ENCODE measurements at regions not wholly inside any gene's neighbourhood (a gene's known extent, or its start where the extent isn't known, plus 50 kb on each side); places are given as distances from the start of the nearest gene placed in this dataset.

DNA sequence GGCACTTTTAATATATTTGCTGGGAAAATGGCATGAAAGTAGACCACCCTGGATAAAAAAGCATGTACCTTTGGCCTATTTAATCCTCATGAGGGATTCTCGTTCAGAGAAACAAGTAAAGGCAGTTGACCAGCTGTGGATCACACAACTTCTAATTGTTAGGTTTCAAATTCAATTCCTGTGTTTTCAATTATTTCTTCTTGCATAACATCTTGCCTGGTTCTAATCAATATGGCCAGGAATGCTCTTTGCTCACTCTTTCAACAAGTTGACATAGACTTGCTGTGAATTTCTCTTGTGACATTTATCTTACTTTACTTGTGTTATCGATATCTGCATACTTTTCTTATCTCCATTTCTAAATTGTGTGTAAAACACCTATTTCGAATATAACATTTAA, 211.8 kb downstream of the SLC7A11 start:
- no peak overlapping the region for H4K8ac ChIP-seq (ENCODE audit: low read depth, low read length)
- no peak overlapping the region for H2BK5ac ChIP-seq (ENCODE audit: low read length)
- no peak overlapping the region for H3K23ac ChIP-seq (ENCODE audit: low read depth, low read length, poor library complexity)
- H3K79me1 ChIP-seq (ENCODE audit: low read depth, low read length) = no peaks in the 10 kb centered on the region
- no peak overlapping the region for H3K4me3 ChIP-seq (ENCODE audit: low read length in 2 of 2)
- H3K4me2 ChIP-seq (ENCODE audit: insufficient read depth, low read length, poor library complexity, severe bottlenecking) = no peak overlapping the region
- DNase-seq (ENCODE audit: low spot score) = no peak
- 100% methylated on average over 1 of the region's 3 CpGs; no CpG with 5 or more reads in 1 of the 2 donors for WGBS, 2 donors (ENCODE audit: extremely low coverage in 2 of 2, insufficient read length in 2 of 2, insufficient replicate concordance in 1 of 2)
- no peak overlapping the region for H2AK5ac ChIP-seq (ENCODE audit: low read depth, low read length)
- no peak overlapping the region for H3K9ac ChIP-seq (ENCODE audit: low read depth, low read length, poor library complexity)
- H3K27me3 ChIP-seq (ENCODE audit: control insufficient read depth in 3 of 3, insufficient read depth in 3 of 3, low read depth in 1 of 3, low read length in 3 of 3) = no peaks in the 10 kb centered on the region
- no peaks in the 10 kb centered on the region for H3K36me3 ChIP-seq (replicated peaks in 1 of 2; ENCODE audit: control insufficient read depth in 2 of 2, insufficient read depth in 2 of 2, low read length in 2 of 2)
- no peak overlapping the region for H2BK15ac ChIP-seq (ENCODE audit: low read length)
- H3K9me3 ChIP-seq (replicated peaks in 1 of 2; ENCODE audit: control insufficient read depth in 2 of 2, insufficient read depth in 1 of 2, low read depth in 1 of 2, low read length in 2 of 2) = no peaks in the 10 kb centered on the region
- H2BK120ac ChIP-seq (ENCODE audit: low read depth, low read length) = no peak overlapping the region
- H3K4me1 ChIP-seq (ENCODE audit: control insufficient read depth in 2 of 2, insufficient read depth in 1 of 2, low read depth in 1 of 2, low read length in 2 of 2) = no peaks in the 10 kb centered on the region
- no peak overlapping the region for H3K14ac ChIP-seq (ENCODE audit: low read length)
- no peak overlapping the region for H3K18ac ChIP-seq (ENCODE audit: low read length)
- no peak overlapping the region for H2AFZ ChIP-seq (ENCODE audit: low read length)
- no peak overlapping the region for H3K4ac ChIP-seq (ENCODE audit: low read length)
- H3K27ac ChIP-seq (replicated peaks; ENCODE audit: low read length) = no peak overlapping the region
- H4K91ac ChIP-seq (ENCODE audit: low read depth, low read length, poor library complexity) = no peak overlapping the region
- H2BK12ac ChIP-seq (ENCODE audit: low read length) = no peak overlapping the region

GRCh38 chr4:138028923-138029322, 213.2 kb downstream of the SLC7A11 start:
- Histone ChIP-seq H3K14ac (ENCODE audit: low read length) (no peak overlapping the region), H2BK15ac (ENCODE audit: low read length) (no peak overlapping the region), H2BK12ac (ENCODE audit: low read length) (no peak overlapping the region), H4K91ac (ENCODE audit: low read depth, low read length, poor library complexity) (no peak overlapping the region), H2BK120ac (ENCODE audit: low read depth, low read length) (no peak overlapping the region), H3K9me3 (replicated peaks in 1 of 2; ENCODE audit: control insufficient read depth in 2 of 2, insufficient read depth in 1 of 2, low read depth in 1 of 2, low read length in 2 of 2) (no peaks in the 10 kb centered on the region), H3K18ac (ENCODE audit: low read length) (no peak overlapping the region), H2BK5ac (ENCODE audit: low read length) (no peak overlapping the region), H2AFZ (ENCODE audit: low read length) (no peak overlapping the region), H3K36me3 (replicated peaks in 1 of 2; ENCODE audit: control insufficient read depth in 2 of 2, insufficient read depth in 2 of 2, low read length in 2 of 2) (no peaks in the 10 kb centered on the region), H3K4me1 (ENCODE audit: control insufficient read depth in 2 of 2, insufficient read depth in 1 of 2, low read depth in 1 of 2, low read length in 2 of 2) (no peaks in the 10 kb centered on the region), H4K8ac (ENCODE audit: low read depth, low read length) (no peak overlapping the region), H2AK5ac (ENCODE audit: low read depth, low read length) (no peak overlapping the region), H3K4me3 (ENCODE audit: low read length in 2 of 2) (no peak overlapping the region), H3K9ac (ENCODE audit: low read depth, low read length, poor library complexity) (no peak overlapping the region), H3K27me3 (ENCODE audit: control insufficient read depth in 3 of 3, insufficient read depth in 3 of 3, low read depth in 1 of 3, low read length in 3 of 3) (no peaks in the 10 kb centered on the region), H3K27ac (replicated peaks; ENCODE audit: low read length) (no peak overlapping the region), H3K4ac (ENCODE audit: low read length) (no peak overlapping the region), H3K4me2 (ENCODE audit: insufficient read depth, low read length, poor library complexity, severe bottlenecking) (no peak overlapping the region), H3K23ac (ENCODE audit: low read depth, low read length, poor library complexity) (no peak overlapping the region), H3K79me1 (ENCODE audit: low read depth, low read length) (no peaks in the 10 kb centered on the region)
- no CpG with 5 or more reads among the region's 1 CpG for WGBS, 2 donors (ENCODE audit: extremely low coverage in 2 of 2, insufficient read length in 2 of 2, insufficient replicate concordance in 1 of 2)
- DNase-seq (ENCODE audit: low spot score) = no peak

- H3K18ac ChIP-seq (ENCODE audit: low read length) = no peak overlapping the region
- H3K9ac ChIP-seq (ENCODE audit: low read depth, low read length, poor library complexity) = no peak overlapping the region
- no peak overlapping the region for H2AK5ac ChIP-seq (ENCODE audit: low read depth, low read length)
- H3K4me2 ChIP-seq (ENCODE audit: insufficient read depth, low read length, poor library complexity, severe bottlenecking) = no peak overlapping the region
- H3K9me3 ChIP-seq (replicated peaks in 1 of 2; ENCODE audit: control insufficient read depth in 2 of 2, insufficient read depth in 1 of 2, low read depth in 1 of 2, low read length in 2 of 2) = peaks cover 0 to 5% of the 10 kb centered on the region in 2 donors
- H3K4me3 ChIP-seq (ENCODE audit: low read length in 2 of 2) = no peak overlapping the region
- no peak overlapping the region for H3K4ac ChIP-seq (ENCODE audit: low read length)
- H2BK15ac ChIP-seq (ENCODE audit: low read length) = no peak overlapping the region
- no peak overlapping the region for H3K23ac ChIP-seq (ENCODE audit: low read depth, low read length, poor library complexity)
- no peak for DNase-seq (ENCODE audit: low spot score)
- peaks cover 0 to 2% of the 10 kb centered on the region in 2 donors for H3K4me1 ChIP-seq (ENCODE audit: control insufficient read depth in 2 of 2, insufficient read depth in 1 of 2, low read depth in 1 of 2, low read length in 2 of 2)
- H2BK120ac ChIP-seq (ENCODE audit: low read depth, low read length) = no peak overlapping the region
- no CpG with 5 or more reads among the region's 3 CpGs for WGBS, 2 donors (ENCODE audit: extremely low coverage in 2 of 2, insufficient read length in 2 of 2, insufficient replicate concordance in 1 of 2)
- H4K91ac ChIP-seq (ENCODE audit: low read depth, low read length, poor library complexity) = no peak overlapping the region
- no peak overlapping the region for H2BK12ac ChIP-seq (ENCODE audit: low read length)
- no peak overlapping the region for H3K14ac ChIP-seq (ENCODE audit: low read length)
- H2AFZ ChIP-seq (ENCODE audit: low read length) = no peak overlapping the region
- no peak overlapping the region for H3K27ac ChIP-seq (replicated peaks; ENCODE audit: low read length)
- H4K8ac ChIP-seq (ENCODE audit: low read depth, low read length) = no peak overlapping the region
- H3K36me3 ChIP-seq (replicated peaks in 1 of 2; ENCODE audit: control insufficient read depth in 2 of 2, insufficient read depth in 2 of 2, low read length in 2 of 2) = no peaks in the 10 kb centered on the region
- no peak overlapping the region for H2BK5ac ChIP-seq (ENCODE audit: low read length)
- H3K27me3 ChIP-seq (ENCODE audit: control insufficient read depth in 3 of 3, insufficient read depth in 3 of 3, low read depth in 1 of 3, low read length in 3 of 3) = no peaks in the 10 kb centered on the region
- H3K79me1 ChIP-seq (ENCODE audit: low read depth, low read length) = no peaks in the 10 kb centered on the region
Measured at GRCh38 chr4:138021139-138021830, 220.9 kb downstream of the SLC7A11 start.

DNA sequence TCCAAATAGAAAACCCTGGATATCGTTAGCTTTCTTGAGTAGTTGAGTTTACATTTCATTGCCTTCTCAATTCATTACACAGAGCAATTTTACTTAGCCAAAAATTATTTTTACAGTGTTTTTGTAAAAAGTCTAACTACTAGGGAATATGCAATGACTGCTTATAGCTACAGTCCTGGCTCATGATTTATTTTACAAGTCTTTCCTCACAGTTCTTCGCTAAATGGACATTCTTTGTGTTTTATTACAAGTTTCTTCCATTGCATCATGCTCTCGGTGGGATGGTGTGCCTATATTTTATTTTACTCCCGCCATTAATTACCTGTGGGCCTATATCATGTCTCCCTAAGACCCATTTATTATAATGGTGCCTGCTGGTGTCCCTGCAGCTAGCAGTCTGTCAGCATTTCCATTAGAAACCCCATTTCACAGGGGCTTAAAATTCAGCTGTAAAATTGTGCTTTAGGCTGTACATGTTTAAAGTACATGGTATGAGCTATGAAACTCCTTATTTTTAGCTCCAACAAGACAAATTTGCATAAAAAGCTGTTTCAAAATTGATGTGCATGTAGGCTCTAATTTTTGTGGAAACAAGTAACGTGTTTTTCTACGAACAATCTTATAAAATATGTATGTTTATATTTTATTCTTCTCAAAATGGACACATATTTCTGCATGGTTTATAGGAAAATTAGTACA, 227.4 kb downstream of the SLC7A11 start:
- no CpG with 5 or more reads among the region's 6 CpGs for WGBS, 2 donors (ENCODE audit: extremely low coverage in 2 of 2, insufficient read length in 2 of 2, insufficient replicate concordance in 1 of 2)
- Histone ChIP-seq H4K8ac (ENCODE audit: low read depth, low read length) (no peak overlapping the region), H2BK12ac (ENCODE audit: low read length) (no peak overlapping the region), H3K14ac (ENCODE audit: low read length) (no peak overlapping the region), H3K9me3 (replicated peaks in 1 of 2; ENCODE audit: control insufficient read depth in 2 of 2, insufficient read depth in 1 of 2, low read depth in 1 of 2, low read length in 2 of 2) (peaks cover 0 to 5% of the 10 kb centered on the region in 2 donors), H3K4me1 (ENCODE audit: control insufficient read depth in 2 of 2, insufficient read depth in 1 of 2, low read depth in 1 of 2, low read length in 2 of 2) (no peaks in the 10 kb centered on the region), H3K18ac (ENCODE audit: low read length) (no peak overlapping the region), H3K4me2 (ENCODE audit: insufficient read depth, low read length, poor library complexity, severe bottlenecking) (no peak overlapping the region), H3K9ac (ENCODE audit: low read depth, low read length, poor library complexity) (no peak overlapping the region), H2AFZ (ENCODE audit: low read length) (no peak overlapping the region), H3K27ac (replicated peaks; ENCODE audit: low read length) (no peak overlapping the region), H3K27me3 (ENCODE audit: control insufficient read depth in 3 of 3, insufficient read depth in 3 of 3, low read depth in 1 of 3, low read length in 3 of 3) (no peaks in the 10 kb centered on the region), H3K4ac (ENCODE audit: low read length) (no peak overlapping the region), H2BK15ac (ENCODE audit: low read length) (no peak overlapping the region), H3K79me1 (ENCODE audit: low read depth, low read length) (no peaks in the 10 kb centered on the region), H2BK5ac (ENCODE audit: low read length) (no peak overlapping the region), H2BK120ac (ENCODE audit: low read depth, low read length) (no peak overlapping the region), H2AK5ac (ENCODE audit: low read depth, low read length) (no peak overlapping the region), H3K36me3 (replicated peaks in 1 of 2; ENCODE audit: control insufficient read depth in 2 of 2, insufficient read depth in 2 of 2, low read length in 2 of 2) (no peaks in the 10 kb centered on the region), H3K23ac (ENCODE audit: low read depth, low read length, poor library complexity) (no peak overlapping the region), H3K4me3 (ENCODE audit: low read length in 2 of 2) (no peak overlapping the region), H4K91ac (ENCODE audit: low read depth, low read length, poor library complexity) (no peak overlapping the region)
- DNase-seq (ENCODE audit: low spot score) = no peak

Data from neuronal stem cell (in vitro differentiated cells).